Stimulated activated CD4-positive, alpha-beta T cell treated with anti-CD3 and anti-CD28 coated beads, Interleukin-2, amount 100 ng/mL, for 4 hours (primary cell): ENCODE measurements at regions not wholly inside any gene's neighbourhood (a gene's known extent, or its start where the extent isn't known, plus 50 kb on each side); places are given as distances from the start of the nearest gene placed in this dataset.
"Not testable (repeated sequence)": the region's sequence is repeated elsewhere in the genome, so short reads cannot be mapped to it uniquely, and the experiment has no call there.

Source experiments
- DNase-seq: peaks from one replicate; pipeline ENCODE4 v3.0.0-alpha.2; 2020; ENCODE audit warnings: low read depth

DNA sequence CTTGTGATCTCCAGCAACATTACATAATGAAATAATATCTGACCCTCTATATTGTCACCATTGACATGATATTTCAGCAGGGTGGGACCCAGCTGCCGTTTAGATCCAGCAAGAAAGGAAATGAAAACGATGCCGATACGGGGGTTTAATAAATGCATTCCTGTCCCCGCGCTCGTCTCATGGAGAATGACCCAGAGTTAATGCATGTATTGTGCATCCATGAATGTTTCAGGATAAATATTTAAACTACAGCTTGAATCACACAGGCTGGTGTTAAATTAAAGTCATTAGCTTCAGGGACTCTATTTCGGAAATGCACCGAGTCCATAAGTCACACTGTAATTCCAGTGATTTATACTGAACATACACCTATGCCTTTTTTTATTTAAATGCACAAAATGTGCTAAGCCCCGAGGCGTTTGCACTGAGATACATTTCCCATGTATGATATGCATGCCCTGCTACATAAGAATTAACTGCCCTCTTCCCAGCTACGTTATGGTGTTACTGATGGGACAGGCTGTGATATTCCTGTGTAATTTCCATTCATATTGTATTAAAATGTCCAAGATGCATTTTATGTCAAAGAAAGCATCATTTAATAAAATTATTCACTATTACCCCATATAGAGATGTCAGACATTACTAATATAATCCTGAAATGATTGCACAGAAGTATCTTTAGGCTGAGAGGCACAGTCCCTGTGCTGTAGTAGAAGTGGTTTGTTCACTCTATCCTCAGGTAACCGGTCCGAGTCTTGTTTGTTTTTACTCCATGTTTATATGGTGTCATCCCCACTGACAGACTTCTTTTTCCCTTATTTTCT, 109.3 kb upstream of the ZNF516 start:
- DNase-seq: no peak

DNA sequence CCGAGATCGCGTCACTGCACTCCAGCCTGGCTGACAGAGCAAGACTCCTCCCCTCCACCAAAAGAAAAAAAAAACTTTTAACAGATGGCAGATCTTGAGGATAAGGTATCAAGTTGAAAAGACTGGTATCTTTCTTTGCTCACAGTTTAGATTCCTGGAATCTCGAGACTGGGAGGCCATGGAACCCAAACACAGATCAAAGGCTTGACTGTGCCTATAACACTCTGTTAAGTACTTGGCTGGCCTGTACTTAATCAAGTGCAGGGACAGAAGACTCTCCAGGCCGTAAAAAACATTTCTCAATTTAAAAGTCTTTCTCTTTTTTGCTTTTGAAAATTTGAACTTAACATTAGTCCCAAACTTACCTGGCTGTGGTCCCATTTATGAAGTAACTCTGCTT, 107.1 kb upstream of the ZNF516 start:
- DNase-seq: no peak

- DNase-seq: not testable (repeated sequence)
Measured at GRCh38 chr18:76600076-76600475, 105.0 kb upstream of the ZNF516 start.

- DNase-seq: no peak
Measured at GRCh38 chr18:76594966-76595365, 99.9 kb upstream of the ZNF516 start.

DNA sequence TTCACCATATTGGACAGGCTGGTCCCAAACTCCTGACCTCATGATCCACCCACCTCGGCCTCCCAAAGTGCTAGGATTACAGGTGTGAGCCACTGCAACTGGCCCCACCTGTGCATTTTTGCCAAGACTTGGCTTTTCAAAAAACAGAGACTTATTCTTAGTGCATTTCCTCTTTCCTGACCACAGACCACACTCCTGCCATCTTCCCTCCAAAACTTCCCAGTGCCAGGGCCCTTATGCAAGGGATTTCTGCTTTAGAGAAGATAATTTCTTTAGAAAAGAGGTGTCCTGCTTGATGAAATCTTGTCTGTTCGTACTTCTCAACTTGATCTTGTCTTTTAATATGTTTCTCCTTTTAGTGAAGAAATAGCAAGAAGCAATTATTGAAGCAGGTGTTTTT, 98.8 kb upstream of the ZNF516 start:
- no peak for DNase-seq

DNA sequence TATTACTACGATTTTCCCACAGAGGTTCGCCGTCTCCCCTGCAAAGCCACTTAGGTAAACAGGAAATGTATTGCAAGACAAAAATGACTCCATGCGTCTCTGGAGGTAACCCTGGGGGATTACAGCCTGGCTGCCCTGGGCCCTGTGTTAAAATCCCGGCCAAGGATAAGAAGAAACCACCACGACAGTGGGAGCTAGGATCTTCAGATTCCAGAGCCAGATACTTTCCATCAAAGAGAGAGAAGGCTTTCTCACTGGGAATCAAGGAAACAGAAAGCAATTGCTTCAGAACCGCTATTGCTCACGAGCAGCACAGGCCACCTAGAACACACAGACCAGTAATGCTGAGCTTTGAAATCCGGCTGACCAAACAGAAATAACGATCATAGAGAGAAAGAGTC, 97.9 kb upstream of the ZNF516 start:
- DNase-seq: no peak

- DNase-seq: no peak
Measured at GRCh38 chr18:76592096-76592495, 97.1 kb upstream of the ZNF516 start.

- DNase-seq: no peak
Measured at GRCh38 chr18:76589866-76590265, 94.8 kb upstream of the ZNF516 start.

DNA sequence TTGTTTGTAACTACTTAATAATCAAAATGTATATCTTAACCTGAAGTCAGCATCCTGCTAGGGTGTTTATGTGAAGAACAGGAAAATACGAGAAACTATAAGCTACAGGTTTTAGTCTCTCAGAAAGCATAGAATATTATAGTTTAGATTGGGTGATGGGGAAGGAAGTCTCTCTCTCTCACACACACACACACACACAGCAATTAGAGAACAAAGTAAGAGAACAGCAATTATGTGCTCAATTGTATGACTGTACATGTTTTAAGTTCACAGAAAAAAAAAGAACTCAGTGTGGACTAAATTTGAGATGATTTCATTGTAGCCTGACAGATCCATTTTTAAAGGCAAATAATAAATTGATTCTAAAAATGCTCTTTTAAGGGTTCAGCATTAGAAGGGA, 94.3 kb upstream of the ZNF516 start:
- DNase-seq: no peak

DNA sequence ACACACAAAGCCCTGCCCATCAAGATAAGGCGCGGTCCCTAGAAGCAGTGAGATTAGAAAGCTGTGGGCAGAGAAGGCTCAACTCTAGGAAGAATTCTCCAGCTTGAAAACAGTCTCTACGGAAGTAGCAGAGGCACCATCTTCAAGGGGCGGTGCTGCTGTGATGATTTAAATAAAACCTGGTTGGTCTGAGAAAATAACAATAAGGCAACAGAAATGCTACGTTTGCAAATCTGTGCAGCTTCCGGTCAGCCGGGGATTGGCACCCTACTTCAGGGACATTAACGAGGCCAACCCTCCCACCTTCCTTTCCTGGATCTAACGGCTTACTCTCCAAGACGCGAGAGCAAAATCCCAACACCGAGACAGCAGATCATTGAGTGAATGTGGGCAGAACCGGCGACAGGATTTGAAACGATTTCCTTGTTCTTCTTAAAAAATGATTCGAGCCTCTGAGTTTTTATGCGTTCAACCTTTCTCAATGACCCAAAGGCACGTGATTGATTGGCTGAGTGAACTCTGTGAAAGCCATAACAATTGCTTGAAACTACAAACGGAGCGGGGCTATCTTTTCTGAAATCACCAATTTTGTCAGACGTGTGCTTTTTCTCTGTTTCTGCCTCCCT, 93.7 kb upstream of the ZNF516 start:
- DNase-seq: no peak

DNA sequence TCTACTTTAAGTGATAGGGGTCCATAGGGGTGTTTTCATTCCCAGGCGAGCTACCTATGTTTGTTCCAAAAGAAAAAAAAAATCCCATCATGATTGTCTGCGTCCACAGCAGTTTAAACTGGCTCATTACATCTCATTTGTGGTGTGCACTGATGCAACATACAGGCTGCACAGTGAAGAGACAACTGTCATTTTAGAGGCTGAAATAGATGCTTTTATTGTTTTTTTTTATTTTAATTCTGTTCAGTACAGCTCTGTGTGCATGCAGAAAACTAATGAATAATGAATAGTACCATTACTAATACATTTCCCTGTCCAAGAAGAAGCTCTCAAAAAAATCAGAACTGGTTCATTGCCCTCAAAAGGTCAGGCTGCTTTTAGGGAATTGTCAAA, 92.8 kb upstream of the ZNF516 start:
- no peak for DNase-seq

GRCh38 chr18:76587147-76587878, 92.3 kb upstream of the ZNF516 start:
- no peak for DNase-seq

- DNase-seq: no peak
Measured at GRCh38 chr18:76584414-76585310, 89.6 kb upstream of the ZNF516 start.

DNA sequence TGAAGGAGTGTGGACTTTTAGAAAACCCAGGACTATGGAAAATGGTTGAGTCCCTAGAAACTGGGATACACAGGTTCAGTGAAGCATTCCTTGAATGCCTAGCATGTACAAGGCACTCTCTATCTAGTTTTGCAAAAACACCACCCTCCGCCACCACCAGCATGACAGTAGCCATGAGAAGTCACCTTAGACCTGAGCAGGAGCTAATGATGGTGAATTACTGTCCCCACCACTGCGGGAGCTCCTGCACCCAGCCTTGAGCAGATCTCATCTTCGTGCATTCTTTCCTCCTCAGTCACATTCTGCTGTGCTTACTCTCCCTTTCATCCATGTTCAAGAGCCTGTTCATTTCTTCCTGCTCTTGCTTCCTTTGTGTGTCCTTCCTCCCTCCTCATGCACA, 86.2 kb upstream of the ZNF516 start:
- DNase-seq: no peak

- no peak for DNase-seq
Measured at GRCh38 chr18:76580288-76580962, 85.4 kb upstream of the ZNF516 start.

- no peak for DNase-seq
Measured at GRCh38 chr18:76579301-76579695, 84.3 kb upstream of the ZNF516 start.

DNA sequence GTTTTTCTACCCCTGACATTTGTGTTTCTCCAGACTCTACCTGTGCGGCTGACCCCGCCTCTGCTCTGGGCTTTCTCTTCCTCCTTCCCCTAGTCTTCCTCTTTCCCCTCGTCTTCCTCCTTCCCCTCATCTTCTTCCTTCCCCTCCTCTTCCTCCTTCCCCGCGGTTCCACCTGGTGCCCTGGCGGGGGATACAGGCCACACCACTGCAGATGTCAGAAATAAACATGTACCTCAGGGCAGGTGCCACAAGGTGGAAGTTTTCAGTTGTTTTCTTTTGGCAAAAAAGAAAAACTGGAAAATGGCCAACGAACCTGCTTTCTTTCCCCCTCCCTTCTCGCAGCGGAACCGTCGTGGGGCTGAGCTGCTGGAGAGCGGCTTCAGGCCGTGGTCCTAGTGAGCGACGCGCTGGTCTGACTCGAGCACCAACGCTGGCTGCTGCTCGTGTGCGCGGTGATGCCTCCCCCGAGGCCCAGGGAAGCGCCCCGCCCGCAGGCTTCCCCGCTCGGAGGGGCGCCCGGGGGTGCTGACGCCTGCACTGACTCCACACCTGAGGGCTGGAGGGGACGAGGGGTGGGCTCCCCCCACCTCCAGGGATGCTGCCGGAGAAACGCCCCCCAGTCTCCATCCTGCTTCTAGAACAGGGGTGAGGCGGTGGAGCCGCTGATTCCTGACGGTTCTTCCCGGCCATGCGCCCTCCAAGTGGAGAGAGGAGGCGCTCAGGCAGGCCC, 83.7 kb upstream of the ZNF516 start:
- no peak for DNase-seq

- no peak for DNase-seq
Measured at GRCh38 chr18:76573325-76574025, 78.4 kb upstream of the ZNF516 start.

- no peak for DNase-seq
Measured at GRCh38 chr18:76572518-76573247, 77.6 kb upstream of the ZNF516 start.
